PC-3 (cell line): ENCODE measurements at regions not wholly inside any gene's neighbourhood (a gene's known extent, or its start where the extent isn't known, plus 50 kb on each side); places are given as distances from the start of the nearest gene placed in this dataset.
A peak's percentile ranks its signal among the peaks of the same experiment; 100 is the strongest.

ENCODE experiments used
- ATAC-seq: fragments of 200-7000 bp; cut with Tn5 transposase; 2 replicates; pipeline ENCODE4 v1.9.1; 2020; ENCODE audit warnings: mild to moderate bottlenecking, moderate library complexity
- BruUV-seq: library from RNA; stranded (reverse); fragments of 400-500 nt; replicated peaks from 2 replicates; lab custom pipeline; 2021; lab: Mats Ljungman, UMichigan
- CTCF ChIA-PET: fragments of 300-600 bp; sonication (Branson Sonifier 250); formaldehyde crosslinking; loops from one replicate; lab custom pipeline; 2022; ENCODE audit warnings: antibody characterized with exemption; lab: Charles Lee
- POLR2A ChIA-PET: fragments of 300-600 bp; sonication (Branson Sonifier 250); formaldehyde crosslinking; loops from one replicate; lab custom pipeline; 2022; ENCODE audit warnings: antibody characterized with exemption; ENCODE audit not compliant: unreplicated experiment; lab: Charles Lee
- DNase-seq: peaks from one replicate; pipeline ENCODE4 v3.0.0-alpha.2; 2015
- H2AFZ ChIP-seq: fragments of 300-600 bp; sonication (generic); 2 replicates; pipeline ENCODE4 v1.6.0; 2016; ENCODE audit warnings: antibody characterized with exemption, low read length
- H3F3A ChIP-seq: fragments of 300-600 bp; sonication (generic); one replicate; pipeline ENCODE4 v1.6.0; 2017; ENCODE audit warnings: antibody characterized with exemption, low read length, control low read depth, mild to moderate bottlenecking; ENCODE audit not compliant: unreplicated experiment
- H3K27ac ChIP-seq: fragments of 300-600 bp; sonication (generic); 2 replicates; pipeline ENCODE4 v1.5.1; 2016; ENCODE audit warnings: mild to moderate bottlenecking, low read length
- H3K27me3 ChIP-seq: fragments of 300-600 bp; sonication (generic); 2 replicates; pipeline ENCODE4 v1.6.1; 2016; ENCODE audit warnings: low read length, mixed read lengths
- H3K36me3 ChIP-seq: fragments of 300-600 bp; sonication (generic); 2 replicates; pipeline ENCODE4 v1.6.1; 2016; ENCODE audit warnings: low read depth, mixed run types, low read length, mixed read lengths
- H3K4me1 ChIP-seq: fragments of 300-600 bp; sonication (generic); 2 replicates; pipeline ENCODE4 v1.5.1; 2016; ENCODE audit warnings: low read length; ENCODE audit not compliant: insufficient read depth
- H3K4me2 ChIP-seq: fragments of 300-600 bp; sonication (generic); 2 replicates; pipeline ENCODE4 v1.6.0; 2016; ENCODE audit warnings: low read length
- H3K4me3 ChIP-seq: fragments of 300-600 bp; sonication (generic); 2 replicates; pipeline ENCODE4 v1.5.1; 2016; ENCODE audit warnings: mild to moderate bottlenecking, low read length, mixed read lengths
- H3K79me2 ChIP-seq: fragments of 300-600 bp; sonication (generic); 2 replicates; pipeline ENCODE4 v1.6.1; 2017; ENCODE audit warnings: low read length, mixed read lengths
- H3K9ac ChIP-seq: fragments of 300-600 bp; sonication (generic); 2 replicates; pipeline ENCODE4 v1.6.0; 2016; ENCODE audit warnings: mild to moderate bottlenecking, low read length
- H3K9me2 ChIP-seq: fragments of 300-600 bp; sonication (generic); replicated peaks from 2 replicates; pipeline ENCODE4 v1.6.1; 2016; ENCODE audit warnings: mixed run types, low read length, mixed read lengths
- H3K9me3 ChIP-seq: fragments of 300-600 bp; sonication (generic); 2 replicates; pipeline ENCODE4 v1.6.1; 2016; ENCODE audit warnings: low read length, mixed read lengths
- H4K20me1 ChIP-seq: fragments of 300-600 bp; sonication (generic); 2 replicates; pipeline ENCODE4 v1.6.1; 2016; ENCODE audit warnings: low read length, mixed read lengths
- CTCF ChIP-seq: fragments of 300-600 bp; sonication (generic); conservative IDR thresholded peaks from 2 replicates; pipeline ENCODE4 v1.5.1; 2017; ENCODE audit warnings: antibody characterized with exemption, low read depth, mild to moderate bottlenecking, low read length
- EZH2 ChIP-seq: fragments of 300-600 bp; sonication (generic); IDR thresholded peaks from one replicate; pipeline ENCODE4 v1.6.1; 2017; ENCODE audit warnings: antibody characterized with exemption, mild to moderate bottlenecking, low read length; ENCODE audit not compliant: unreplicated experiment
- EZH2phosphoT487 ChIP-seq: fragments of 300-600 bp; sonication (generic); IDR thresholded peaks from 2 replicates; pipeline ENCODE4 v1.6.1; 2018; ENCODE audit warnings: mild to moderate bottlenecking, antibody characterized with exemption, low read length, borderline replicate concordance
- intact Hi-C: fragments of 100-400 bp; cut with micrococcal nuclease; formaldehyde crosslinking; loops from 2 replicates; pipeline ENCODE4 v1.9.0; 2023

- H3K9me2 ChIP-seq = no peaks in the 10 kb centered on the region
- ChIA-PET CTCF (no interaction called here), POLR2A (no interaction called here)
- H3K4me2 ChIP-seq = no peak overlapping the region
- H3K79me2 ChIP-seq = no peaks in the 10 kb centered on the region
- no peak overlapping the region for H3K4me3 ChIP-seq
- no peaks in the 10 kb centered on the region for H3F3A ChIP-seq
- no peak overlapping the region for H3K9ac ChIP-seq
- H4K20me1 ChIP-seq = no peaks in the 10 kb centered on the region
- no TSS peak for BruUV-seq
- H3K27ac ChIP-seq = no peak overlapping the region
- no peaks in the 10 kb centered on the region for H3K36me3 ChIP-seq
- ATAC-seq (no peak), DNase-seq (no peak)
- H3K27me3 ChIP-seq = no peaks in the 10 kb centered on the region
- intact Hi-C loops = no loop called here
- H2AFZ ChIP-seq = no peak overlapping the region
- TF ChIP-seq EZH2 (no peak), CTCF (no peak), EZH2phosphoT487 (no peak)
- H3K9me3 ChIP-seq = no peaks in the 10 kb centered on the region
- no peaks in the 10 kb centered on the region for H3K4me1 ChIP-seq
Observed at GRCh38 chr5:43973908-43974307, 370.9 kb downstream of the NNT start.

GRCh38 chr5:43973318-43973717, 370.3 kb downstream of the NNT start:
- BruUV-seq = no TSS peak
- no peak overlapping the region for H3K4me3 ChIP-seq
- POLR2A ChIA-PET = no interaction called here
- ATAC-seq (no peak), DNase-seq (peak; percentile 11)
- H3K9me3 ChIP-seq = no peaks in the 10 kb centered on the region
- no peaks in the 10 kb centered on the region for H3K79me2 ChIP-seq
- no peak overlapping the region for H3K4me2 ChIP-seq
- no peaks in the 10 kb centered on the region for H3K27me3 ChIP-seq
- H3K36me3 ChIP-seq = no peaks in the 10 kb centered on the region
- no peaks in the 10 kb centered on the region for H3K9me2 ChIP-seq
- CTCF ChIA-PET = no interaction called here
- no peak overlapping the region for H3K9ac ChIP-seq
- intact Hi-C loops = no loop called here
- no peak for TF ChIP-seq EZH2phosphoT487
- TF ChIP-seq CTCF = no peak
- TF ChIP-seq EZH2 = no peak
- no peaks in the 10 kb centered on the region for H3K4me1 ChIP-seq
- H4K20me1 ChIP-seq = no peaks in the 10 kb centered on the region
- H3K27ac ChIP-seq = no peak overlapping the region
- no peak overlapping the region for H2AFZ ChIP-seq
- H3F3A ChIP-seq = no peaks in the 10 kb centered on the region

- no peaks in the 10 kb centered on the region for H3K9me3 ChIP-seq
- H3K27ac ChIP-seq = no peak overlapping the region
- no peak overlapping the region for H3K4me2 ChIP-seq
- H3K27me3 ChIP-seq = no peaks in the 10 kb centered on the region
- no peaks in the 10 kb centered on the region for H3F3A ChIP-seq
- DNase-seq = no peak
- no TSS peak for BruUV-seq
- H2AFZ ChIP-seq = no peak overlapping the region
- no peaks in the 10 kb centered on the region for H3K79me2 ChIP-seq
- no peak for ATAC-seq
- TF ChIP-seq EZH2phosphoT487 = no peak
- no peaks in the 10 kb centered on the region for H3K9me2 ChIP-seq
- H3K4me3 ChIP-seq = no peak overlapping the region
- intact Hi-C loops = no loop called here
- no peaks in the 10 kb centered on the region for H4K20me1 ChIP-seq
- H3K36me3 ChIP-seq = no peaks in the 10 kb centered on the region
- H3K4me1 ChIP-seq = no peaks in the 10 kb centered on the region
- H3K9ac ChIP-seq = no peak overlapping the region
- ChIA-PET POLR2A (no interaction called here), CTCF (no interaction called here)
Observed at GRCh38 chr5:43967165-43967564, 364.2 kb downstream of the NNT start.
